ENCODE measurements at regions not wholly inside any gene's neighbourhood (a gene's known extent, or its start where the extent isn't known, plus 50 kb on each side); places are given as distances from the start of the nearest gene placed in this dataset.
"Not testable (repeated sequence)": the region's sequence is repeated elsewhere in the genome, so short reads cannot be mapped to it uniquely, and the experiment has no call there.

DNA sequence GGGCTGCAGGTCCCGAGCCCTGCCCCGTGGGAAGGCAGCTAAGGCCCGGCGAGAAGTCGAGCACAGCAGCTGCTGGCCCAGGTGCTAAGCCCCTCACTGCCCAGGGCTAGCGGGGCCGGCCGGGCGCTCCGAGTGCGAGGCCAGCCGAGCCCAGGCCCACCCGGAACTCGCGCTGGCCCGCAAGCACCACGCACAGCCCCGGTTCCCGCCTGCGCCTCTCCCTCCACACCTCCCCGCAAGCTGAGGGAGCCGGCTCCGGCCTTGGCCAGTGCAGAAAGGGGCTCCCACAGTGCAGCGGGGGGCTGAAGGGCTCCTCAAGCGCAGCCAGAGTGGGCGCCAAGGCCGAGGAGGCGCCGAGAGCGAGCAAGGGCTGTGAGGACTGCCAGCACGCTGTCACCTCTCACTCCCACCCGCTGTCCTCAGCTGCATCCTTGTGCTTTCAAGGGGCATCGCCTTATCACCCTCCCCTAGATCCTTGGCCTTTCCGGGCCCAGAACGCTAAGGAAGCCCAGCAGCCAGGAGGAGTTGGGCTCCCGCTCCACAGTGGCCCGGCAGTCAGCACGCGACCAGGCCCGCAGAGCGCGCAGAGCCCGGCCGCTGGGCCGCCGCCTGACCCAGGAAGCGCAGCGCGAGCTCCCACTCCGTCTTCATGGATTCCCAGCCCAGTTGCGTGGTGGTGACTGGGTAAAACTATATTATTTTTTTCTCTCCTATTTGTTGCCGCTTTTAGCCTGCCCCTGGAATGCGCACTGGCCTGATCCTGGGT is 144.1 kb downstream of the ARRDC4 start:
- TF ChIP-seq, protein P1, sequence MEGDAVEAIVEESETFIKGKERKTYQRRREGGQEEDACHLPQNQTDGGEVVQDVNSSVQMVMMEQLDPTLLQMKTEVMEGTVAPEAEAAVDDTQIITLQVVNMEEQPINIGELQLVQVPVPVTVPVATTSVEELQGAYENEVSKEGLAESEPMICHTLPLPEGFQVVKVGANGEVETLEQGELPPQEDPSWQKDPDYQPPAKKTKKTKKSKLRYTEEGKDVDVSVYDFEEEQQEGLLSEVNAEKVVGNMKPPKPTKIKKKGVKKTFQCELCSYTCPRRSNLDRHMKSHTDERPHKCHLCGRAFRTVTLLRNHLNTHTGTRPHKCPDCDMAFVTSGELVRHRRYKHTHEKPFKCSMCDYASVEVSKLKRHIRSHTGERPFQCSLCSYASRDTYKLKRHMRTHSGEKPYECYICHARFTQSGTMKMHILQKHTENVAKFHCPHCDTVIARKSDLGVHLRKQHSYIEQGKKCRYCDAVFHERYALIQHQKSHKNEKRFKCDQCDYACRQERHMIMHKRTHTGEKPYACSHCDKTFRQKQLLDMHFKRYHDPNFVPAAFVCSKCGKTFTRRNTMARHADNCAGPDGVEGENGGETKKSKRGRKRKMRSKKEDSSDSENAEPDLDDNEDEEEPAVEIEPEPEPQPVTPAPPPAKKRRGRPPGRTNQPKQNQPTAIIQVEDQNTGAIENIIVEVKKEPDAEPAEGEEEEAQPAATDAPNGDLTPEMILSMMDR (conservative IDR thresholded peaks at IDR 0.05; ENCODE audit: low read length): not testable (repeated sequence)
- TF ChIP-seq EZH2phosphoT487 (IDR thresholded peaks at IDR 0.05; ENCODE audit: borderline replicate concordance, low read depth, low read length): not testable (repeated sequence)
